ENCODE measurements at regions not wholly inside any gene's neighbourhood (a gene's known extent, or its start where the extent isn't known, plus 50 kb on each side); places are given as distances from the start of the nearest gene placed in this dataset.
A peak's percentile ranks its signal among the peaks of the same experiment; 100 is the strongest.

GRCh38 chr6:23483896-23484295, 642.1 kb upstream of the NRSN1 start:
- no peak for DNase-seq (ENCODE audit: low read depth)
- no peak for TF ChIP-seq CTCF (conservative IDR thresholded peaks at IDR 0.05; ENCODE audit: low read depth, low read length)
- H3K4me3 ChIP-seq (ENCODE audit: low read depth, low read length) = no peak overlapping the region

GRCh38 chr6:23494367-23494766, 631.6 kb upstream of the NRSN1 start:
- H3K4me3 ChIP-seq (ENCODE audit: low read depth, low read length) = no peak overlapping the region
- TF ChIP-seq CTCF (conservative IDR thresholded peaks at IDR 0.05; ENCODE audit: low read depth, low read length) = no peak
- no peak for DNase-seq (ENCODE audit: low read depth)

GRCh38 chr6:23498013-23498412, 628.0 kb upstream of the NRSN1 start:
- no peak for TF ChIP-seq CTCF (conservative IDR thresholded peaks at IDR 0.05; ENCODE audit: low read depth, low read length)
- peak; percentile 68 for DNase-seq (ENCODE audit: low read depth)
- no peak overlapping the region for H3K4me3 ChIP-seq (ENCODE audit: low read depth, low read length)

- no peak for TF ChIP-seq CTCF (conservative IDR thresholded peaks at IDR 0.05; ENCODE audit: low read depth, low read length)
- H3K4me3 ChIP-seq (ENCODE audit: low read depth, low read length) = no peak overlapping the region
- DNase-seq (ENCODE audit: low read depth) = no peak
Observed at GRCh38 chr6:23499549-23499948, 626.5 kb upstream of the NRSN1 start.

- TF ChIP-seq CTCF (conservative IDR thresholded peaks at IDR 0.05; ENCODE audit: low read depth, low read length) = no peak
- DNase-seq (ENCODE audit: low read depth) = no peak
Observed at GRCh38 chr6:23503173-23503572, 622.8 kb upstream of the NRSN1 start.

GRCh38 chr6:23505026-23505425, 621.0 kb upstream of the NRSN1 start:
- TF ChIP-seq CTCF (conservative IDR thresholded peaks at IDR 0.05; ENCODE audit: low read depth, low read length) = no peak
- H3K4me3 ChIP-seq (ENCODE audit: low read depth, low read length) = no peak overlapping the region
- peak; percentile 28 for DNase-seq (ENCODE audit: low read depth)

More at GRCh38 chr6:23503173-23503572, 622.8 kb upstream of the NRSN1 start:
- no peak overlapping the region for H3K4me3 ChIP-seq (ENCODE audit: low read depth, low read length)

GRCh38 chr6:23510778-23511510, 615.1 kb upstream of the NRSN1 start:
- TF ChIP-seq CTCF (conservative IDR thresholded peaks at IDR 0.05; ENCODE audit: low read depth, low read length) = no peak
- no peak for DNase-seq (ENCODE audit: low read depth)
- H3K4me3 ChIP-seq (ENCODE audit: low read depth, low read length) = no peak overlapping the region
